HG02852 (cell line): ENCODE measurements at regions not wholly inside any gene's neighbourhood (a gene's known extent, or its start where the extent isn't known, plus 50 kb on each side); places are given as distances from the start of the nearest gene placed in this dataset.

Source experiments
- ATAC-seq: cut with Tn5 transposase; IDR thresholded peaks from one replicate; pipeline ENCODE4 v1.9.1; 2021; ENCODE audit warnings: mild to moderate bottlenecking, moderate library complexity; ENCODE audit not compliant: unreplicated experiment

- no peak for ATAC-seq
Measured at GRCh38 chr13:40069173-40070044, 413.9 kb downstream of the COG6 start.

- ATAC-seq = no peak
Measured at GRCh38 chr13:40070357-40070756, 414.9 kb downstream of the COG6 start.

DNA sequence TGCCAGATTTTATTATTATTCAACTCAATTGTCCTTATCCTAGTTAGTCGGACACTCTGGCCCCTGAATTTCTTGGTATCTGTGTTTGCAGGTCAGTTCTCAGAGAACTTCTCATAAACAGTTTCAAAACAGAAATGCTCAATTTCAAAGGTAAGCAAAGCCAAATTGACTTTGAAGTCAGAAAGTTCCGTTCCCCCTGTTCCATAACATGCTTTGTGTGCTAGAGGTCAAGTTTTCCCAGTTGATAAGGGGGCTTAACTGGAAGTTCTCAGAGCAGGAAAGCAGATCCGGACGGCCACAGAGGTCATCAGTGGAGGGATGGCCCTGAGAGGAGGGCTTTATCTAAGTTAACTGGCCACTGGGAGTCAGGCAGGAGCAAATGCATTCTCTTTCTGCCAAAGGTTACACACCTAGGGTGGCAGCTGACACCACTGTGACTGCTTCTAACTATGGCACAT lies 417.2 kb downstream of the COG6 start:
- no peak for ATAC-seq

- ATAC-seq = no peak
Measured at GRCh38 chr13:40074338-40074737, 418.9 kb downstream of the COG6 start.

- ATAC-seq = no peak
Measured at GRCh38 chr13:40075281-40075680, 419.8 kb downstream of the COG6 start.

- no peak for ATAC-seq
Measured at GRCh38 chr13:40076765-40077362, 421.4 kb downstream of the COG6 start.

GRCh38 chr13:40077396-40078027 lies 422.1 kb downstream of the COG6 start:
- ATAC-seq = no peak

- ATAC-seq = no peak
Measured at GRCh38 chr13:40079721-40080120, 424.3 kb downstream of the COG6 start.

GRCh38 chr13:40080676-40081075 lies 425.2 kb downstream of the COG6 start:
- no peak for ATAC-seq

DNA sequence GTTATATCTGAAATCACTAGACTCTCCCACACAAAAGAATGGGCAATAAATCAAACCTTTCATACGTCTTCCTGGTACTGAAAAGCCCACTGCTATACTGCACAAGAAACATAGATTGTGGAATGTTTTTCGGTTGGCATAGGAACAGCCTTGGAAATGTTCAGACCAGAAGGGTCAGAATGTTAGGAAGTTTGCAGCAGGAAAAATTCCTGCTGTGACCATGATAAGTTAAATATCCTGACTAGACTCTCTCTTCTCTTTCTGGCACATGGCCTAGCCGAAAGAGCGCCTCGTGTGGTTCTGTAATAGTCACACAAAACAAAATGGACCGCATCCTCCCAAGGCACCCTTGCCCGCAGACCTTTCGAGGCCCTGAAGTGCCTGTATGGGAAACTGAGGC lies 427.2 kb downstream of the COG6 start:
- no peak for ATAC-seq

GRCh38 chr13:40083841-40084240 lies 428.4 kb downstream of the COG6 start:
- no peak for ATAC-seq

- no peak for ATAC-seq
Measured at GRCh38 chr13:40084934-40085333, 429.5 kb downstream of the COG6 start.

- no peak for ATAC-seq
Measured at GRCh38 chr13:40087091-40088002, 431.9 kb downstream of the COG6 start.

DNA sequence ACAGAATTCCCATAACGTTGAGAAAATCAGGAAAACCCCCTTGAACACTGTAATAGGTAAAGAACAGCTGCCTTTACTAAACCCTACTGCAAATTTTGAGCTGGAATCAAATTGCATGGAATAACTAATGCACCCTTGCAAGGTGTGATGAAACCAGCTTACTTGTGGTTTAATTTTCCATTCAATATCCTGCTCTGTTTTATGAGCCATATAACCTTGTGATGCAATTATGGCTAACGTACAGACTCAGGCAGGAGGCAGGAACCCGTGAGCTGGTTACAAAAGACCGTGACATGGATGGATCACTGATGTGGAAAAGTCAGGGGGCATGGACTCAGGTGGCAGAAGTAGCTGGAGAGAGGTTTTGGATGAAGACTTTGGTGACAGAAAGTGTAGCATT lies 438.6 kb downstream of the COG6 start:
- no peak for ATAC-seq

DNA sequence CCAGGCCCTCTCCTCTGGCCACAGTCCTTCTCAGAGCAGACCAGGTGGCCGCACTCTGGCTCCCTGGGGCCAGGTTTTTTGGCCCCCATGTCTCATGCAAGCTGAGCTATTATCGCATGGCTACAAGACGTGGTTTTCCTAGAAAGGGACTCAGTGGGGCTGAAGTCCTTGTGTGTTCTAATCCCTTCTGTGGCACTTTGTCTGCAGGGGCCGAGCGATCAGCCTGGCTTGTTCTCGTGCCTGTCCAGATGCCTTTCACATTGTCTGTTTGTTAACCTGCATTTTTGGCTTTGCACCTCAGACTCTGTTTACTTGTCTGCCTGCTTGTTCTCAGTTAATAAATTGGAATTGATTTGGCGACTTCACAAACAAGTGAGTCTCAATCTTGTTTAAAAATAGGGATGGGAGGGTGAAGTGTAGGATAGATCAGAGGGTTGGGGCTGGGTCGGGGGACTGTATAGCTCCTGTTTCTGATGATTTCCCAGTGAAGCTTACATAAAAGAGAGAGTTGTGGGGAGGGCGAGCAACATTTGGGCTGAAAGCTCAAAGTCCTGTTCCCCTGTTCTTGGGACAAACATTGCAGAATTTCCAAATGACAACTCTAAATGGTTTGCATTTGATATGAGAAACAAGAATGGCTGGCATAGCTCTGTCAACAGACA lies 440.4 kb downstream of the COG6 start:
- ATAC-seq = no peak

- no peak for ATAC-seq
Measured at GRCh38 chr13:40096357-40096901, 441.0 kb downstream of the COG6 start.

GRCh38 chr13:40098246-40098645 lies 442.8 kb downstream of the COG6 start:
- ATAC-seq = no peak

GRCh38 chr13:40101708-40102359 lies 446.4 kb downstream of the COG6 start:
- peak; percentile 91 for ATAC-seq

DNA sequence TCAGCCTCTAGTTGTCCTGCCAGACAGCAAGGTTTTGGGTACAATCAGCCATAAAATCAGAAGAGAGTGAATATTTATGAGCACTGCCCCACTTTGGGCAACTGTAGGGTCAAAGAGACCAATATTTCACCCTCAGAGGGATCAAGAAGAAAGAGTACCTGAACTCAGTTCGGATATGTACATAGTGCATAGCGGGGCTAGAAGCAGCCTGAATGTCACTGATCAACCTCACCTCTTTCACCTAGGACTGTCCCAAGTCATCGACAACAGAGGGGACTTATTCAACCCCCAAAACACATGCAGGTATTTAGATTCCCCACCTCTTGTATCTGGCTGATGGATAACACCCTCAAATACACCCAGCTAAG lies 446.9 kb downstream of the COG6 start:
- no peak for ATAC-seq

GRCh38 chr13:40102854-40103253 lies 447.4 kb downstream of the COG6 start:
- ATAC-seq = no peak
